ENCODE measurements at regions not wholly inside any gene's neighbourhood (a gene's known extent, or its start where the extent isn't known, plus 50 kb on each side); places are given as distances from the start of the nearest gene placed in this dataset.

DNA sequence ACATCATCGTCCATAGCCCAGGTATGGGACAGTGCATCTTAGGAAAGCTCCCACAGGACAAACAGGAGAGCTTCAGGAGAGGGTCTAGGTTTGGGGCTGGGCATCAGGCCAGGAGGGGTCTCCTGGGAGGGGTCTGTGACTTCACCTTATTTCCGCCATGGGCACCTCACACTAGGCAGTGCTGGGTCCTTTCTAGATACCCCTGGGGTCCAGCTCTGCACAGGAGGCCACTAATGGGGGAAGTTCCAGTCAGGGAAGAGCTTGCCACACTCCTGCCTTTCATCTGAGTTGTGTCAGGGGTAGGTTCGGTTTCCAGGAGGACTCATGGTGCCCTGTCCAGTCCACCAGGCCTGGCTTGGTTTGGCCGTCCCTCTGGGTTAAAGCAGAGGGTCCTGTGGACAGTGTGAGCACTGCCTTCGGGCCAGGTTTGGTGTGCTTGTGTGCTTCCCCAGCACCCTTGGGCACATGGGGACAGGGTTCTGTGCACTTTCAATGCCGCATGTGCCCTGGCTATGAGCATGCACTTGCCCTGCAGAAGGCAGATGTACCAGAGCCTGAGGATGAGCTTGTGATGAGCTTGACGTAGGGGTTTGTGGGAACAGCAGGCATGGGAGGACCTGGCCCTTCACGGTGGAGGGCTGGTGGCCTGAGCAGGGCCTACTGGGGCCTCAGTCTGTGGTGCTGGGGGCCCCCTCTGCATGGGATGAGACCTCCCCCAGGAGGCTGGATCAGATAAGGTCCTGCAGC lies 377.7 kb upstream of the NUPR2 start:
- Mint-ChIP-seq H3K36me3 (ENCODE audit: low read depth) (no peaks in the 10 kb centered on the region), H3K27me3 (no peaks in the 10 kb centered on the region), H3K4me3 (no peak overlapping the region), H3K4me1 (no peaks in the 10 kb centered on the region), H3K9me3 (peaks cover 18% of the 10 kb centered on the region), H3K27ac (no peak overlapping the region)
- no peak for TF ChIP-seq CTCF (IDR thresholded peaks at IDR 0.05)
- ChIA-PET CTCF (no interaction called here), POLR2A (no interaction called here)
- no peak for DNase-seq
- intact Hi-C loops (cut with micrococcal nuclease), result loop anchor here (10.0 kb wide), 1 partner anchor 61 kb away; no protein-coding TSS in a partner anchor
- no peak for ATAC-seq (ENCODE audit: low read depth)

DNA sequence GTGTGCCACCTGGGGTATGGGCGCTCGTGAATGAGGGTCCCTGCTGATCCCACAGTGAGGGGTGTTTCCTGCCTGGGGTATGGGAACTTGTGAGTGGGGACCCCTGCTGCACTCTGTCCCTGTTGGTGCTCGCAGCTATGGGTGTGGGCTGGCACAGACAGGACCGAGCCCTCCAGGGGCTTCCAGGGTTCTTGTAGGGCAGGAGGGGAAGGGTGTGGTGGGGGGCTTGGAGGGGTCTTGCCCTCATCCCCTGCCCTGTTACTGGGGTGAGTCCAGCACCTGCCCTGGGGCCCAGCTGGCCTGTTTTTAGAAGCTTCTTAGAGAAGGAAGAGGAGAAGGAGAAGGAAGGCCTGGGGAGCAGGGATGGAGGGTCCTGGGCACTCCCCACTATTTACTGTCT lies 377.0 kb upstream of the NUPR2 start:
- no peak for ATAC-seq (ENCODE audit: low read depth)
- Mint-ChIP-seq H3K36me3 (ENCODE audit: low read depth) (no peaks in the 10 kb centered on the region), H3K4me1 (no peaks in the 10 kb centered on the region), H3K27me3 (no peaks in the 10 kb centered on the region), H3K9me3 (peaks cover 19% of the 10 kb centered on the region), H3K27ac (no peak overlapping the region), H3K4me3 (no peak overlapping the region)
- DNase-seq, result no peak
- ChIA-PET CTCF (no interaction called here), POLR2A (no interaction called here)
- intact Hi-C loops (cut with micrococcal nuclease), result loop anchor here (10.0 kb wide), 1 partner anchor 62 kb away; no protein-coding TSS in a partner anchor
- TF ChIP-seq CTCF (IDR thresholded peaks at IDR 0.05), result no peak

DNA sequence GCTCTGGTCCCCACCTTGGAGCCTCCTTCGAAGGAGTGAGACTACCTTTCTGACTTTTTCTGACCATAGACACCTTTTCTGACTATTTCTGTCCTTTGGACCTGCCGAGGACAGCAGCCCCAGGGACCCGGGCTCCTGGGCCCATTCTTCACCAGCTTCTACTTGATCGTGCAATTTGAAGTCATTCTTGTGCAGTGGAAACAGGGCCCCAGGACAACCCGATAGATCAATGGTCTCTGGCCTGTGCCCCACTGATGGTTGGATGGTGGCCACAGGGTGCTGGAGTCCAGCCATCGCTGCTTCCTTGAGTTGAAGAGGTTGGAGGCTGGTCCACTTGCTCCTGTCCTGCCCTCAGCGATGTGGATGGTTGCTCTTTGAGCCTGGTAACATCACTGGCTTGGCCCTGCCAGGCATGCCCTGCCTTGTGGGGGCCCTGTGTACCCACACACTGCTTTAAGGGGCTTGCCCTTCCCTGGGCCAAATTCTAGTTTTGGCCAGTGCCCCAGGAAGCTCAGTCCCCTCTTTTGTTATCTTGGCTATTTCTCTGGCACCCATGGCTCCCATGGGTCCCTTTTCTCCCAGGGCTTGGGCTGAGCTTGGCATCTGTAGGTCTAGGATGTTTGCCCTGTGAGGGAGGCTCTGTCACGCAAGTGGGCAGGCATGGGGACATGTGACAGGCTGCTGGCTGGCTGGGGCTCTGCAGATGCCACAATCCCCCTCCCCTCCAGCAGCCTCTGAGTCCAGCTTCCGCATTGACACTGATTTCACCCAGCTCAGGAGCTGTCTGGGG lies 375.6 kb upstream of the NUPR2 start:
- CTCF ChIA-PET, result no interaction called here

DNA sequence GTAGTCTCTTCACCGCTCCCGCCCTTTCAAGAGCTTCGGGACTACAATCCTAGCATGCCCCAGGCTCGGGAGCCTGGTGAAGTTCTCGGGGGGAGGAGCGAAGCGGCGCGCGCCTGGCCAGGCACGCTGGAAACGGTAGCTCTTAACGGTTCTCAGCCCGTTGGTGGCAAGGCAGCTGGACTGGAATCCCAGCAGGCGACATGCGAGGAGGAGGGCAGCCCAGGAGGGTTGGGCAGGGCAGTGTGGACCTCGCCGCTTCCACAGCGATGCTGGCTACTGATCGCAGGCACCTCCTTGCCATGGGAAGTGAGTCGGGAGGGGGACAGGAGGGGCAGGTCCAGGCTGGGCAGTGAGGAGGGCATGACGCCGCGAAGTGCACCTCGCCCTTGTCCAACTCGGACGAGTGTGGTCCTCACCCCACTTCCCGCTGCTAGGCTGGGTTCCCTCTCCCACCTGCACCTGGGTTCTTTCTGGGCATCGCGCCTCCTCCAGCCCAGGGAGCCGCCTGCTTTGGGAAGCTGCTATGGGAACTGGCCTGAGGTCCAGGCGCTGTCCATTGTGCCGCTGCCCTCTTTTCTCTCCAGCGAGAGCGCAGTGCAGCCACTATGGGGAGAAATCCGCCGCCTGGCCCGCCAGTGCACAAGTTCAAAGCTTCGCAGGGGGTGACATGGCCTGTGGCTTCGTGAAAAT lies 367.8 kb upstream of the NUPR2 start:
- ChIA-PET POLR2A (no interaction called here), CTCF (no interaction called here)
- no peak for TF ChIP-seq CTCF (IDR thresholded peaks at IDR 0.05)
- no peak for ATAC-seq (ENCODE audit: low read depth)
- H3K4me3 Mint-ChIP-seq, result no peak overlapping the region
- H3K4me1 Mint-ChIP-seq, result no peaks in the 10 kb centered on the region
- intact Hi-C loops (cut with micrococcal nuclease), result no loop called here
- DNase-seq, result no peak
- peaks cover 2% of the 10 kb centered on the region for H3K36me3 Mint-ChIP-seq (ENCODE audit: low read depth)
- H3K9me3 Mint-ChIP-seq, result peaks cover 26% of the 10 kb centered on the region
- no peaks in the 10 kb centered on the region for H3K27me3 Mint-ChIP-seq
- no peak overlapping the region for H3K27ac Mint-ChIP-seq

More for the DNA sequence above, 375.6 kb upstream of the NUPR2 start:
- Mint-ChIP-seq H3K27me3 (no peaks in the 10 kb centered on the region), H3K36me3 (ENCODE audit: low read depth) (no peaks in the 10 kb centered on the region), H3K9me3 (peaks cover 19% of the 10 kb centered on the region), H3K27ac (no peak overlapping the region), H3K4me3 (no peak overlapping the region), H3K4me1 (no peaks in the 10 kb centered on the region)
- intact Hi-C loops (cut with micrococcal nuclease), result loop anchor here (10.0 kb wide), 1 partner anchor 63 kb away; no protein-coding TSS in a partner anchor
- POLR2A ChIA-PET, result no interaction called here
- ATAC-seq (ENCODE audit: low read depth) (no peak), DNase-seq (no peak)
- no peak for TF ChIP-seq CTCF (IDR thresholded peaks at IDR 0.05)

GRCh38 chr7:56483153-56483552 lies 366.9 kb upstream of the NUPR2 start:
- CTCF ChIA-PET, result no interaction called here
- intact Hi-C loops (cut with micrococcal nuclease), result no loop called here
- ATAC-seq (ENCODE audit: low read depth) (no peak), DNase-seq (no peak)
- Mint-ChIP-seq H3K36me3 (ENCODE audit: low read depth) (peaks cover 2% of the 10 kb centered on the region), H3K27me3 (no peaks in the 10 kb centered on the region), H3K9me3 (peaks cover 26% of the 10 kb centered on the region), H3K4me3 (no peak overlapping the region), H3K27ac (no peak overlapping the region), H3K4me1 (no peaks in the 10 kb centered on the region)
- no peak for TF ChIP-seq CTCF (IDR thresholded peaks at IDR 0.05)
- POLR2A ChIA-PET, result no interaction called here

Measured in activated B cell treated with CpG ODN at 0.5 μM for 24 hours (primary cell).